MM.1S (cell line): ENCODE measurements at regions not wholly inside any gene's neighbourhood (a gene's known extent, or its start where the extent isn't known, plus 50 kb on each side); places are given as distances from the start of the nearest gene placed in this dataset.

Experiments
- EZH2 ChIP-seq: fragments of 300-600 bp; sonication (generic); optimal IDR thresholded peaks from 2 replicates; pipeline ENCODE3; 2017; ENCODE audit warnings: low read depth, mild to moderate bottlenecking, antibody characterized with exemption, low read length, mixed read lengths
- EZH2phosphoT487 ChIP-seq: fragments of 300-600 bp; sonication (generic); IDR thresholded peaks from 2 replicates; pipeline ENCODE4 v1.6.1; 2018; ENCODE audit warnings: antibody characterized with exemption, low read length
- TF ChIP-seq, protein P1 (sequence below): fragments of 300-600 bp; sonication (generic); IDR thresholded peaks from 2 replicates; pipeline ENCODE4 v1.5.1; 2016; ENCODE audit warnings: antibody characterized with exemption, low read length, mixed read lengths

DNA sequence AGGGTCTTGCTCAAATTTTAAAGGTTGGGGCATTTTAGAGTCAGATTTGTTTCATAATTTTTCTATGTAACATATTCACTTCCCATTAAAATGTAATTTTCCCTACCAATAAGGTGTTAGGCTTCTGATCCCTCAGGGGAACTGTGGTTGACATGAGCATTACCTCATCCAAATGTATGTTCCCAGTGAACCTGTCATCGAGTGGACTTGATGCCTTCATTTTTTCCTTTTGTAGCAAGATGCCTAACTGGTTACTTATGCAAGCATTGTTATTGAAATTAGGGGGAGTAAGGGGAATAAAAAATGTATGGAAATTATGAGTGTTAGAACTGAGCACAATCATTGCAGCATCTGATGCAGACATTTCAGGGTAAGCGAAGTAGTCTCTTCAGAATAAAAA is 360.5 kb downstream of the BCKDHB start:
- TF ChIP-seq, protein P1, sequence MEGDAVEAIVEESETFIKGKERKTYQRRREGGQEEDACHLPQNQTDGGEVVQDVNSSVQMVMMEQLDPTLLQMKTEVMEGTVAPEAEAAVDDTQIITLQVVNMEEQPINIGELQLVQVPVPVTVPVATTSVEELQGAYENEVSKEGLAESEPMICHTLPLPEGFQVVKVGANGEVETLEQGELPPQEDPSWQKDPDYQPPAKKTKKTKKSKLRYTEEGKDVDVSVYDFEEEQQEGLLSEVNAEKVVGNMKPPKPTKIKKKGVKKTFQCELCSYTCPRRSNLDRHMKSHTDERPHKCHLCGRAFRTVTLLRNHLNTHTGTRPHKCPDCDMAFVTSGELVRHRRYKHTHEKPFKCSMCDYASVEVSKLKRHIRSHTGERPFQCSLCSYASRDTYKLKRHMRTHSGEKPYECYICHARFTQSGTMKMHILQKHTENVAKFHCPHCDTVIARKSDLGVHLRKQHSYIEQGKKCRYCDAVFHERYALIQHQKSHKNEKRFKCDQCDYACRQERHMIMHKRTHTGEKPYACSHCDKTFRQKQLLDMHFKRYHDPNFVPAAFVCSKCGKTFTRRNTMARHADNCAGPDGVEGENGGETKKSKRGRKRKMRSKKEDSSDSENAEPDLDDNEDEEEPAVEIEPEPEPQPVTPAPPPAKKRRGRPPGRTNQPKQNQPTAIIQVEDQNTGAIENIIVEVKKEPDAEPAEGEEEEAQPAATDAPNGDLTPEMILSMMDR: no peak
- TF ChIP-seq EZH2 (no peak), EZH2phosphoT487 (no peak)
